ENCODE measurements at regions not wholly inside any gene's neighbourhood (a gene's known extent, or its start where the extent isn't known, plus 50 kb on each side); places are given as distances from the start of the nearest gene placed in this dataset.
A peak's percentile ranks its signal among the peaks of the same experiment; 100 is the strongest.

DNA sequence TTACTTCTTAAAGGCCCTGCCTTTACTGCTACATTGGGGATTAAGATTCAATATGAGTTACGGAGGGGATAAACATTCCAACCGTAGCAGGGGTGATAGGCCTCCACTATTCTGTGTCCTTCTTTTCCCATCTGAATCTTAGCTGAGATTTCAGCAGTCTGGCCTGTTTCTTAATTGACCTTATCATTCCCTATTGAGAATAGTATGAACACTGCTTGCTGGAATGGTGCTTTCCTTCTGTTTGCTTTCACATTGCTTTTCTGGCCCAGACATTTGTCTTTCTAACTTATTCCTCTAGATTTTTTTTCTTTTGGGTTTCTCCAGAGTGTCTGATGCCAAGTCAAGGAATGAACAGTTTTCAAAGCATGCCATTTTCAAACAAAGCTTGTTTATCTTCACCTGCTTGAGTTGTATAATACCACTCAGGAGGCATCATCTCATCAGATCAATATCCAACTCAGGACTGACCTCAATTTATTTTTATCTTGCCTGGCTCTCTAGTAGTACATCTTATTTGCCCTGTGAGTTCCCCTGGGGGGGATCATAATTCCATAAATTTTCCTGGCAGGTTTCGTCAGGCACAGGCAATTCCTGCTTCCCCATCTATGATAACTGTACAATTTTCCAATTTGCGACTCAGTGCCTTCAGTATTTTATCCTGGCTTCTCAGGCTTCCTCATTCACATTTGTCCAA lies 161.1 kb upstream of the STT3B start:
- no peaks in the 10 kb centered on the region for H3K9me3 ChIP-seq (ENCODE audit: insufficient read depth, low read depth, low read length)
- H3K27me3 ChIP-seq (ENCODE audit: insufficient read depth, low read length, poor library complexity, severe bottlenecking) = no peaks in the 10 kb centered on the region
- H3K36me3 ChIP-seq (ENCODE audit: insufficient read depth, low read length) = no peaks in the 10 kb centered on the region
- no peaks in the 10 kb centered on the region for H3K9me2 ChIP-seq (replicated peaks; ENCODE audit: low read depth, low read length)
- H3K4me3 ChIP-seq (ENCODE audit: low read length, poor library complexity, severe bottlenecking) = no peak overlapping the region
- no peaks in the 10 kb centered on the region for H4K20me1 ChIP-seq (ENCODE audit: insufficient read depth, low read length, poor library complexity, severe bottlenecking)
- no peak overlapping the region for H2AFZ ChIP-seq (ENCODE audit: low read length)
- H3K4me2 ChIP-seq (ENCODE audit: low read depth, low read length, poor library complexity, severe bottlenecking) = no peak overlapping the region
- no peaks in the 10 kb centered on the region for H3F3A ChIP-seq (ENCODE audit: low read depth)
- H3K4me1 ChIP-seq (ENCODE audit: insufficient read depth, low read length, poor library complexity, severe bottlenecking) = peaks cover 37% of the 10 kb centered on the region
- H3K9ac ChIP-seq (ENCODE audit: low read depth, low read length, poor library complexity, severe bottlenecking) = no peak overlapping the region
- no peaks in the 10 kb centered on the region for H3K79me2 ChIP-seq (ENCODE audit: insufficient read depth, low read length)
- TF ChIP-seq, protein P1, sequence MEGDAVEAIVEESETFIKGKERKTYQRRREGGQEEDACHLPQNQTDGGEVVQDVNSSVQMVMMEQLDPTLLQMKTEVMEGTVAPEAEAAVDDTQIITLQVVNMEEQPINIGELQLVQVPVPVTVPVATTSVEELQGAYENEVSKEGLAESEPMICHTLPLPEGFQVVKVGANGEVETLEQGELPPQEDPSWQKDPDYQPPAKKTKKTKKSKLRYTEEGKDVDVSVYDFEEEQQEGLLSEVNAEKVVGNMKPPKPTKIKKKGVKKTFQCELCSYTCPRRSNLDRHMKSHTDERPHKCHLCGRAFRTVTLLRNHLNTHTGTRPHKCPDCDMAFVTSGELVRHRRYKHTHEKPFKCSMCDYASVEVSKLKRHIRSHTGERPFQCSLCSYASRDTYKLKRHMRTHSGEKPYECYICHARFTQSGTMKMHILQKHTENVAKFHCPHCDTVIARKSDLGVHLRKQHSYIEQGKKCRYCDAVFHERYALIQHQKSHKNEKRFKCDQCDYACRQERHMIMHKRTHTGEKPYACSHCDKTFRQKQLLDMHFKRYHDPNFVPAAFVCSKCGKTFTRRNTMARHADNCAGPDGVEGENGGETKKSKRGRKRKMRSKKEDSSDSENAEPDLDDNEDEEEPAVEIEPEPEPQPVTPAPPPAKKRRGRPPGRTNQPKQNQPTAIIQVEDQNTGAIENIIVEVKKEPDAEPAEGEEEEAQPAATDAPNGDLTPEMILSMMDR (conservative IDR thresholded peaks at IDR 0.05; ENCODE audit: low read length) = no peak
- no peak for TF ChIP-seq EZH2phosphoT487 (IDR thresholded peaks at IDR 0.05; ENCODE audit: borderline replicate concordance)

DNA sequence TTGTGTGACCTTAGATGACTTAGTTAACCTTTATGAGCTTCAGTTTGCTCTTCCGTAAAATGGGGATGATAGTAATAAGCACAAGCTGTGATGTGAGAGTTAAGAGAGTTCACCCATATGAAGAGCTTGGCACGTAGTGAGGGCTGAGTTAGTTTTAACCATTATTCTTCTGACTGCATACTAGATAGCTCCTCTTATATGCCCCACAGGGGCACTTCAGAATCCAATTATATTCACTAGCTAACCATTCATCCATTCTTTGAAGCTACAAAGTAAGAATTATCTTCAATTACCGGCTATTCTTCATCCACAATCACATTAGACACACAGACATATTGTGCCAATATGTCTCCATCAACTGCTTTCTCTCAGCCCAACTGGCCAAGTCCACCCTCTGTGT lies 159.0 kb upstream of the STT3B start:
- Histone ChIP-seq H3K27me3 (ENCODE audit: insufficient read depth, low read length, poor library complexity, severe bottlenecking) (no peaks in the 10 kb centered on the region), H3K36me3 (ENCODE audit: insufficient read depth, low read length) (no peaks in the 10 kb centered on the region), H3K4me1 (ENCODE audit: insufficient read depth, low read length, poor library complexity, severe bottlenecking) (peaks cover 57% of the 10 kb centered on the region), H3K4me3 (ENCODE audit: low read length, poor library complexity, severe bottlenecking) (no peak overlapping the region), H2AFZ (ENCODE audit: low read length) (no peak overlapping the region), H3K9ac (ENCODE audit: low read depth, low read length, poor library complexity, severe bottlenecking) (no peak overlapping the region), H3K79me2 (ENCODE audit: insufficient read depth, low read length) (no peaks in the 10 kb centered on the region), H4K20me1 (ENCODE audit: insufficient read depth, low read length, poor library complexity, severe bottlenecking) (no peaks in the 10 kb centered on the region), H3K4me2 (ENCODE audit: low read depth, low read length, poor library complexity, severe bottlenecking) (no peak overlapping the region), H3K9me2 (replicated peaks; ENCODE audit: low read depth, low read length) (no peaks in the 10 kb centered on the region), H3F3A (ENCODE audit: low read depth) (no peaks in the 10 kb centered on the region), H3K9me3 (ENCODE audit: insufficient read depth, low read depth, low read length) (no peaks in the 10 kb centered on the region)
- no peak for TF ChIP-seq EZH2phosphoT487 (IDR thresholded peaks at IDR 0.05; ENCODE audit: borderline replicate concordance)
- TF ChIP-seq, protein P1 (conservative IDR thresholded peaks at IDR 0.05; ENCODE audit: low read length) = no peak

GRCh38 chr3:31377045-31377642 lies 155.6 kb upstream of the STT3B start:
- Histone ChIP-seq H3K9me2 (replicated peaks; ENCODE audit: low read depth, low read length) (no peaks in the 10 kb centered on the region), H3K4me3 (ENCODE audit: low read length, poor library complexity, severe bottlenecking) (no peak overlapping the region), H2AFZ (ENCODE audit: low read length) (0 out of 2 replicates have a peak overlapping the region, but pooled peaks have one; percentile 5), H3K9ac (ENCODE audit: low read depth, low read length, poor library complexity, severe bottlenecking) (no peak overlapping the region), H4K20me1 (ENCODE audit: insufficient read depth, low read length, poor library complexity, severe bottlenecking) (no peaks in the 10 kb centered on the region), H3K9me3 (ENCODE audit: insufficient read depth, low read depth, low read length) (no peaks in the 10 kb centered on the region), H3K27me3 (ENCODE audit: insufficient read depth, low read length, poor library complexity, severe bottlenecking) (no peaks in the 10 kb centered on the region), H3K4me1 (ENCODE audit: insufficient read depth, low read length, poor library complexity, severe bottlenecking) (peaks cover 53% of the 10 kb centered on the region), H3K36me3 (ENCODE audit: insufficient read depth, low read length) (no peaks in the 10 kb centered on the region), H3K4me2 (ENCODE audit: low read depth, low read length, poor library complexity, severe bottlenecking) (no peak overlapping the region), H3F3A (ENCODE audit: low read depth) (no peaks in the 10 kb centered on the region), H3K79me2 (ENCODE audit: insufficient read depth, low read length) (no peaks in the 10 kb centered on the region)
- TF ChIP-seq, protein P1 (conservative IDR thresholded peaks at IDR 0.05; ENCODE audit: low read length) = no peak
- TF ChIP-seq EZH2phosphoT487 (IDR thresholded peaks at IDR 0.05; ENCODE audit: borderline replicate concordance) = no peak

Data from Loucy (cell line).